ENCODE measurements at regions not wholly inside any gene's neighbourhood (a gene's known extent, or its start where the extent isn't known, plus 50 kb on each side); places are given as distances from the start of the nearest gene placed in this dataset.

- TF ChIP-seq NFE2L2 (IDR thresholded peaks at IDR 0.05; ENCODE audit: low read depth, low read length): no peak
- no peak for TF ChIP-seq RCOR1 (IDR thresholded peaks at IDR 0.05; ENCODE audit: insufficient replicate concordance, low read length)
- TF ChIP-seq MXI1 (IDR thresholded peaks at IDR 0.05; ENCODE audit: borderline replicate concordance, low read depth, low read length): no peak
- Histone ChIP-seq H3K56ac (ENCODE audit: extremely low read depth, insufficient read depth, low read length) (no peak overlapping the region), H2BK120ac (ENCODE audit: low read depth, low read length) (no peak overlapping the region), H4K8ac (ENCODE audit: low read depth in 2 of 2, low read length in 2 of 2) (no peak overlapping the region), H3K9me1 (ENCODE audit: insufficient read depth, low read length) (no peaks in the 10 kb centered on the region), H4K5ac (ENCODE audit: low read depth, low read length) (no peak overlapping the region), H2BK20ac (ENCODE audit: low read depth, low read length) (no peak overlapping the region), H2AK9ac (replicated peaks; ENCODE audit: low read depth, low read length, poor library complexity) (no peak overlapping the region), H2AK5ac (ENCODE audit: low read depth, low read length) (no peak overlapping the region), H3K27ac (ENCODE audit: insufficient read depth, low read length) (no peak overlapping the region), H2AFZ (replicated peaks; ENCODE audit: low read length, poor library complexity) (no peak overlapping the region), H3K36me3 (ENCODE audit: control insufficient read depth, insufficient read depth, low read length) (no peaks in the 10 kb centered on the region), H4K20me1 (ENCODE audit: insufficient read depth, low read length) (no peaks in the 10 kb centered on the region), H3K23ac (ENCODE audit: low read depth, low read length) (no peak overlapping the region), H2BK5ac (ENCODE audit: low read depth, low read length, poor library complexity, severe bottlenecking) (no peak overlapping the region), H3K79me1 (ENCODE audit: low read depth in 1 of 2, low read length in 2 of 2) (no peaks in the 10 kb centered on the region), H3K27me3 (ENCODE audit: control insufficient read depth, insufficient read depth, low read length) (no peaks in the 10 kb centered on the region), H3K14ac (replicated peaks; ENCODE audit: low read depth, low read length) (no peak overlapping the region), H4K91ac (ENCODE audit: insufficient read depth, low read depth, low read length) (no peak overlapping the region), H3K4me1 (ENCODE audit: control insufficient read depth, insufficient read depth, low read length) (no peaks in the 10 kb centered on the region), H3K9ac (ENCODE audit: low read depth, low read length) (no peak overlapping the region), H2BK15ac (ENCODE audit: low read depth, low read length) (no peak overlapping the region), H3K4me3 (ENCODE audit: insufficient read depth, low read depth, low read length) (no peak overlapping the region), H3K4me2 (ENCODE audit: low read depth, low read length) (no peak overlapping the region), H3K9me3 (ENCODE audit: control insufficient read depth, insufficient read depth, low read length) (peaks cover 8% of the 10 kb centered on the region), H3K4ac (ENCODE audit: low read depth, low read length) (no peak overlapping the region), H3K18ac (ENCODE audit: low read depth, low read length) (no peak overlapping the region)
- no TSS peak for BruUV-seq (replicated peaks)
- CTCF ChIA-PET: no interaction called here
- POLR2A ChIA-PET (ENCODE audit: unreplicated experiment): no interaction called here
- ATAC-seq (ENCODE audit: low read depth) (no peak), DNase-seq (no peak)
- dilution Hi-C loops (cut with HindIII; ENCODE audit: low sequenced_read_pairs, unreplicated experiment): no loop called here
- in situ Hi-C loops (cut with MboI; ENCODE audit: low sequenced_read_pairs): no loop called here
- intact Hi-C loops (cut with micrococcal nuclease): no loop called here
Measured at GRCh38 chr4:96955691-96956090, 1115.8 kb downstream of the PDHA2 start.
